Astrocyte (in vitro differentiated cells and primary cell): ENCODE measurements at regions not wholly inside any gene's neighbourhood (a gene's known extent, or its start where the extent isn't known, plus 50 kb on each side); places are given as distances from the start of the nearest gene placed in this dataset.

Experiments
- DNase-seq: peaks from one replicate; pipeline ENCODE4 v3.0.0-alpha.2; 2010; ENCODE audit warnings: low read depth
- FAIRE-seq: peaks from 2 replicates; lab custom pipeline; 2011; peaks lifted over from hg19 to GRCh38; lab: Jason Lieb, UNC
- H2AFZ ChIP-seq: 2 replicates; pipeline ENCODE4 v1.6.0; 2012; ENCODE audit warnings: low read depth, low read length, inconsistent platforms
- H3K27ac ChIP-seq: 2 replicates; pipeline ENCODE4 v1.5.1; 2011; ENCODE audit warnings: low read depth, low read length, inconsistent platforms
- H3K27me3 ChIP-seq: 2 replicates; pipeline ENCODE4 v1.6.0; 2011; ENCODE audit warnings: low read length, inconsistent platforms; ENCODE audit not compliant: insufficient read depth
- H3K36me3 ChIP-seq: 2 replicates; pipeline ENCODE4 v1.5.1; 2011; ENCODE audit warnings: low read length, inconsistent platforms; ENCODE audit not compliant: insufficient read depth
- H3K4me1 ChIP-seq: 2 replicates; pipeline ENCODE4 v1.5.1; 2011; ENCODE audit warnings: low read length, inconsistent platforms; ENCODE audit not compliant: insufficient read depth
- H3K4me2 ChIP-seq: 2 replicates; pipeline ENCODE4 v1.6.0; 2012; ENCODE audit warnings: low read length, inconsistent platforms
- H3K4me3 ChIP-seq: 2 replicates; pipeline ENCODE4 v1.5.1; 2011; ENCODE audit warnings: low read depth, mild to moderate bottlenecking, low read length, inconsistent platforms; ENCODE audit not compliant: insufficient read depth
- H3K79me2 ChIP-seq: 2 replicates; pipeline ENCODE4 v1.6.0; 2012; ENCODE audit warnings: mild to moderate bottlenecking, low read length, inconsistent platforms; ENCODE audit not compliant: insufficient read depth
- H3K9ac ChIP-seq: 2 replicates; pipeline ENCODE4 v1.6.0; 2012; ENCODE audit warnings: mild to moderate bottlenecking, low read length, inconsistent platforms
- H3K9me3 ChIP-seq: 2 replicates; pipeline ENCODE4 v1.5.1; 2012; ENCODE audit warnings: low read depth, mild to moderate bottlenecking, low read length, inconsistent platforms; ENCODE audit not compliant: insufficient read depth
- H4K20me1 ChIP-seq: 2 replicates; pipeline ENCODE4 v1.6.0; 2012; ENCODE audit warnings: low read length, inconsistent platforms; ENCODE audit not compliant: insufficient read depth
- H3K27ac Mint-ChIP-seq: one replicate; pipeline ENCODE4 v1.8.0; 2021; ENCODE audit warnings: mild to moderate bottlenecking, mixed read lengths; ENCODE audit not compliant: unreplicated experiment
- H3K27me3 Mint-ChIP-seq: one replicate; pipeline ENCODE4 v1.8.0; 2021; ENCODE audit warnings: low read depth, mixed read lengths; ENCODE audit not compliant: unreplicated experiment
- H3K36me3 Mint-ChIP-seq: one replicate; pipeline ENCODE4 v1.8.0; 2021; ENCODE audit warnings: low read depth, mixed read lengths; ENCODE audit not compliant: unreplicated experiment
- H3K4me1 Mint-ChIP-seq: one replicate; pipeline ENCODE4 v1.8.0; 2021; ENCODE audit warnings: low read depth, mixed read lengths; ENCODE audit not compliant: unreplicated experiment
- H3K4me3 Mint-ChIP-seq: one replicate; pipeline ENCODE4 v1.8.0; 2021; ENCODE audit warnings: mild to moderate bottlenecking, moderate library complexity, mixed read lengths; ENCODE audit not compliant: unreplicated experiment
- H3K9me3 Mint-ChIP-seq: one replicate; pipeline ENCODE4 v1.8.0; 2021; ENCODE audit warnings: mild to moderate bottlenecking, mixed read lengths; ENCODE audit not compliant: unreplicated experiment
- CTCF ChIP-seq: IDR thresholded peaks from 2 replicates; pipeline ENCODE4 v1.5.1; 2011; ENCODE audit warnings: low read depth, mild to moderate bottlenecking, inconsistent platforms, low read length, moderate library complexity; ENCODE audit not compliant: insufficient read depth
- EZH2 ChIP-seq: IDR thresholded peaks from 2 replicates; pipeline ENCODE4 v1.6.1; 2012; ENCODE audit warnings: mild to moderate bottlenecking, low read length, inconsistent platforms; ENCODE audit not compliant: insufficient read depth

GRCh38 chr3:11089931-11090330, 64.4 kb upstream of the HRH1 start:
- Histone ChIP-seq H3K9me3 (no peaks in the 10 kb centered on the region), H3K9ac (no peak overlapping the region), H3K4me2 (no peak overlapping the region), H3K27me3 (no peaks in the 10 kb centered on the region), H3K4me1 (peaks cover 6% of the 10 kb centered on the region), H3K4me3 (no peak overlapping the region), H2AFZ (no peak overlapping the region), H3K36me3 (no peaks in the 10 kb centered on the region), H3K79me2 (no peaks in the 10 kb centered on the region), H3K27ac (no peak overlapping the region), H4K20me1 (no peaks in the 10 kb centered on the region)
- Mint-ChIP-seq H3K4me3 (no peak overlapping the region), H3K27me3 (peaks cover 10% of the 10 kb centered on the region), H3K9me3 (peaks cover 2% of the 10 kb centered on the region), H3K4me1 (peaks cover 5% of the 10 kb centered on the region), H3K36me3 (peaks cover 4% of the 10 kb centered on the region), H3K27ac (no peak overlapping the region)
- no peak for FAIRE-seq
- DNase-seq = no peak
- no peak for TF ChIP-seq CTCF
- TF ChIP-seq EZH2 = no peak

- Histone ChIP-seq H3K4me3 (no peak overlapping the region), H3K4me1 (peaks cover 10% of the 10 kb centered on the region), H3K9ac (no peak overlapping the region), H2AFZ (no peak overlapping the region), H3K27ac (no peak overlapping the region), H3K9me3 (no peaks in the 10 kb centered on the region), H3K79me2 (no peaks in the 10 kb centered on the region), H3K27me3 (no peaks in the 10 kb centered on the region), H4K20me1 (no peaks in the 10 kb centered on the region), H3K36me3 (no peaks in the 10 kb centered on the region), H3K4me2 (no peak overlapping the region)
- Mint-ChIP-seq H3K36me3 (peaks cover 3% of the 10 kb centered on the region), H3K4me3 (no peak overlapping the region), H3K9me3 (peaks cover 2% of the 10 kb centered on the region), H3K27ac (no peak overlapping the region), H3K27me3 (peaks cover 5% of the 10 kb centered on the region), H3K4me1 (peaks cover 11% of the 10 kb centered on the region)
- TF ChIP-seq EZH2 (no peak), CTCF (no peak)
- DNase-seq (no peak), FAIRE-seq (no peak)
Measured at GRCh38 chr3:11090551-11090950, 63.7 kb upstream of the HRH1 start.

GRCh38 chr3:11091088-11091590, 63.2 kb upstream of the HRH1 start:
- Mint-ChIP-seq H3K9me3 (peaks cover 2% of the 10 kb centered on the region), H3K4me1 (peaks cover 17% of the 10 kb centered on the region), H3K36me3 (peaks cover 3% of the 10 kb centered on the region), H3K27me3 (peaks cover 5% of the 10 kb centered on the region), H3K27ac (no peak overlapping the region), H3K4me3 (no peak overlapping the region)
- H3K4me3 ChIP-seq = no peak overlapping the region
- no peaks in the 10 kb centered on the region for H3K9me3 ChIP-seq
- no peak overlapping the region for H2AFZ ChIP-seq
- peaks cover 15% of the 10 kb centered on the region for H3K4me1 ChIP-seq
- H3K4me2 ChIP-seq = no peak overlapping the region
- H3K27ac ChIP-seq = no peak overlapping the region
- FAIRE-seq (no peak), DNase-seq (peak; percentile 31)
- no peak overlapping the region for H3K9ac ChIP-seq
- H3K27me3 ChIP-seq = no peaks in the 10 kb centered on the region
- H4K20me1 ChIP-seq = no peaks in the 10 kb centered on the region
- H3K79me2 ChIP-seq = no peaks in the 10 kb centered on the region
- H3K36me3 ChIP-seq = no peaks in the 10 kb centered on the region
- TF ChIP-seq EZH2 = no peak
- no peak for TF ChIP-seq CTCF
